Skin of body (tissue), 1 donor: ENCODE measurements at regions not wholly inside any gene's neighbourhood (a gene's known extent, or its start where the extent isn't known, plus 50 kb on each side); places are given as distances from the start of the nearest gene placed in this dataset.

Experiments used
- DNase-seq: peaks from one replicate; lab custom pipeline; 2025; lab: John Stamatoyannopoulos, UW

DNA sequence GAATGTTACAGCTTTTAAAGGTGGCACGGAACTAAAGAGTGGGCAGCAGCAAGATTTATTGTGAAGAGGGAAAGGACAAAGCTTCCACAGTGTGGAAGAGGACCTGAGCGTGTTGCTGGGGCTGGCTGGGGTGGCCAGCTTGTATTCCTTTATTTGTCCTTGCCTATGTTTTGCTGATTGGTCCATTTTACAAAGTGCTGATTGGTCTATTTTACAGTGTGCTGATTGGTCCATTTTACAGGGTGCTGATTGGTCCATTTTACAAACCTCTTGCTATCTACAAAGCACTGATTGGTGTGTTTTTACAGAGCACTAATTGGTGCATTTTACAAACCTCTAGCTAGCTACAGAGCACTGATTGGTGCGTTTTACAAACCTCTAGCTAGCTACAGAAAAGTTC, 109.7 kb upstream of the DDX18 start:
- DNase-seq, result no peak

DNA sequence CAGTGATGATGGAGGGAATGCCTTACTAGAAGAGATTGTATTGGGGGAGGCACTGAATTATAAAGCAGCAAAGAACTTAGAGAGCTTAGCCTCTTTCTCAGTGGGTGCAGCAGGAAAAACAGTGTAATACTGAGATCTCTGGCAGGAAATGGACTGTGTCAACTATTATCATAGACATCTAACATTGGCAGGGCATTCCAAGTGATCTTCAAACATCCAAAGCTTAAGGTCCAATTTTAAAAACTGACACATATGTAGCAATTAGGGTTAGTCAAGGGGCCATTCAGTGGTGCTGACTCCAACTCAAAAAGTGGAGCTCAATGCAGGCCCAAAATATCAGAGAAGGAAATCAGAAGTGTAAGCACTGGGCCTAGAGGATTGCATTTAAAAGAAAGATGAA, 106.6 kb upstream of the DDX18 start:
- DNase-seq, result no peak

DNA sequence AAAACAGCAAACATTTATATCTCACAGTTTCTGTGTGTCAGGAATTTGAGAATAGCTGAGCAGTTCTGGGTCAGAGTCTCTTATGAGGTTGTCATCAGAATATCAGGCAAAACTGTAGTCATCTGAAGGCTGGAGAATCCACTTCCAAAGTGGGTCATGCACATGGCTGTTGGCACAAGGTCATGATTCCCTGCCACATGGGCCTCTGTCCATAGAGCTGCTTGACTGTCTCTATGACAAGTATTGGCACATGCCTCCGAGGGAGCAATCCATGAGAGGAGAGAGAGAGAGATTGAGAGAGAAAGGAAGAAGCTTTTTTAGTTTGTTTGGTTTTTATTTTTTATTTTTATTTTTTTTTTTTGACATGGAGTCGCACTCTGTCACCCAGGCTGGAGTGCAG, 101.8 kb upstream of the DDX18 start:
- no peak for DNase-seq

DNA sequence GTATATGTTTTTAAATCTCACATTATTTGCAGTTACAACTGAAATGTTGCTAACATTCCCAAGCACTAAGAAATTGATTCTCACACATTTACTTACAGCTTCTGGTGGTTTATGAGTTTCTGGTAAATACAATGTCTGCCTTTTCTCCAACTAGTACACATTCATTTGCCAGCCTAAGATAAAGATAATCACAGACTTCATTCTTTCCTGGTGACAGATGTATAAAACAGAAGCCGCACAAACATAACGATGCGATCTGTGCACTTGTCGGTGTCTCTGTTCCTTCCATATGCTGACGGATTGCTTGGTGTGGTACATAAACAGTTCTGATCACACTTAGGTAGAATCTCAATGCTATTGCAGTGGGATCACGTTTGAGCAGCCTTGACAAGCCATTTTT, 100.4 kb upstream of the DDX18 start:
- no peak for DNase-seq

DNA sequence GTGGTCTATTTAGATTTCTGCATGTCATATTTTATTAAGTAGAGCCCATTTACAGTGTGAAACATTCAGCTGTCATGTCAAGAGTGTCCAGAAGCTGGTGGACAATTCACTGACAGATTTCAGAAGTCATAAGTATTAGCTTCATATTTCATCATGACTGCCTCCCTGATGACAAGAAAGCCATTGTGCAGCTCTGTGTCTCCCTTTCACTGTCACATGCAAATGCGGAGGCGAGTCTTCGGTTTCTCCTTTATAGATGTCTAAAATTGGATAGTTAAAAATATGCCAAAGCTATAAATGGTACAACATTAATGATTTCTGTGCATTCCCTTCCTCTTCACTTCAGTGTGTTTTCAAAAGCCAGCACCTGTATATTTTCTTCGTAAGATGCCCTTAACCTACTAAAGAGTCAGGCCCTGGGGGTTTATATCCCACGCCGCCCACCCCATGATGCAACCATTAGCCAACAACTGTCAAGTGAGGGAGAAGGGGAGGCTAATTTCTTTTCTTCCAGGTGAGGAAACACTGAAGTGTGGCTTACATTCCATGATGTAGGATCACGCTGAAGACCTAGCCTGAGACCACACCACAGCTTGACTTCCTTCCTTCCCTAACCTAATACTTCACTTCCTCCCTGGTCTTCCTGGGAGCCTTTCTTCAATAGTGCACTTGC, 99.6 kb upstream of the DDX18 start:
- DNase-seq, result no peak

DNA sequence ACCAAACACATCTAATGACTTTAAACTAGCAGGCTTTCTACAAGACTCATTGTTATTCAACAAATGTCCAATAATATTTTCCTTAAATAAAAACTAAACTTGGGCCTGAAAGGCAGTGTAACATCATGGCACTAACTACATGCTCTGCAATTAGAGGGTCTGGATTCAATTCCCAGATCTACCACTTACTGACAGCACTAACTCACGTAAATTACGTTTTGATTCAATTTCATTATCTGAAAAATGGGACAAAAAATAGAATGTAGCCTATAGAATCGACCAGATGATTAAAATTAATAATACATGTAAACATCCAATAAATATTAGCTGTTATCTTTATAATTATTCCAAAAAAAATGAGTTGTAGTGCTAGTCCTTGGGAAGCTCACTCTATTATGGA, 98.0 kb upstream of the DDX18 start:
- no peak for DNase-seq

DNA sequence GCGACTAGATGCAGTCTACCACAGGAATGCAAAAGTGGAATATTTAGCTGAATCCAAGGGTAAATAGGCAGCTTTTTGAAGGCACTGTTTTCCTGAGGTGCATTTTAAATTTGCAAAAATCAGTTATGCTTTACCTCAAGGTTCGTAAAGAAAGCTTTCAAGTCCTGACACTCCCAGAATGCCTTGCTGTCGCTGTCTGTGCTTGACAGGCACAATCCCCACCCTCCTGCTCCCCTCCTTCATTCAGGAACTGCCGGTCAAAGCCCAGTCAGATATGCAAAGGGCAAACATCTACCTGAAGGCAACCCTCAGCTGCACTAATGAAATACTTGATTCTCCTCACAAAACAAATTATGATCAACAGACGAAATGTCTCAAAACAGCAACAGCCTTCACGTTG, 97.4 kb upstream of the DDX18 start:
- no peak for DNase-seq

DNA sequence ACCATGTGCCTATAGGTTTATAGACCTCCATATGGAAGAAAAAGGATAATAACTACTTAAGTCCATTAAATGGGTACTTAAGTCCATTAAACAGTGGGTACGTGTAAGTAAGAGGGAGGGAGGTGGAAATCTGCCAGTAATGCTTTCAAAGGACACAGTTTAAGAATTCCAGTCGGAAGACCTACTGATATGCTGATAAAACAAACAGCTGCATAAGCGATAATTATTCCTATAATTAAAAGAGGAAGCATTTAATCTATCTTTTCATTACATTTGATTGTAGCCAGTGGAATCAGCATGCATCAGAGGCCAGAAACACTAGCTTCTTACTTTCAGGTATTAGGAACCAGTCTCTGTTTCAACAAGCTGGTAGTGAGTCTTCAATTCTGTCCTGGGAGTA, 96.4 kb upstream of the DDX18 start:
- DNase-seq, result no peak

DNA sequence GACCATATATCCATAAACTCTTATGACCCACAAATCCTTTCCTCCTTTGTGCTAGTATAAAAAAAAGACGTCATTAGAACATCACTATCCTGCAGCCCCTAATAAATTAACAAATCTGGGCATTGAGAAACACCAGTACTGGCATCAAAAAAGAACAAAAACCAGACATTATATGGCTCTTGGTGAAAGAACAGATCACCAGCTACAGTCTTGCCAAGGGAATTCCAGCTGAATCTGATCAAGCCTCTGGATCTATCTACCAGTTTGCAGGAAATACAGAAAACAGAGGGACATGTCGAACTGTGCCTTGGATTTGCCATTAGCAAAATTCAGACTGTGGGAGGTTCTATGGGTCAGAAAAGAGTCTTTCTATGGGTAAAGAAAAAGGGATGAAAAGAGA, 93.7 kb upstream of the DDX18 start:
- no peak for DNase-seq

DNA sequence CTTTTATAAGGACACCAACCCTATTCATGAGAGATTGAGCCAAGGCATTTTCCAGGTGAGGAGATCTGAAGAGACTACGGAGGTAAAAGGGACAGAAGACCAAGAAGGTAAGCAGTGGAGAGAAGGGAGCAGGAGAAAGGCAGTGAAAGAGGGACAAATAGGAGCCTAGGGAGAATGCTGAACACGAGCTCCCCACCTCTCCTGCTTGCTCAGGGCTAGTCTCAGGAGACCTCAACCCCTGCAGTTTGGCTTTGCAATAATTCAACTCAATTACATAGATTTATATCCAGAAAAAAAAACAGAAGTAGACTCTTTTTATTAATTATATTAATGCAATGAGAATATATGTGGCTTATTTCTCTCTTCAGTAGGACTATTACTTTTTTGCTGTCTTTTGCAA, 91.0 kb upstream of the DDX18 start:
- no peak for DNase-seq

DNA sequence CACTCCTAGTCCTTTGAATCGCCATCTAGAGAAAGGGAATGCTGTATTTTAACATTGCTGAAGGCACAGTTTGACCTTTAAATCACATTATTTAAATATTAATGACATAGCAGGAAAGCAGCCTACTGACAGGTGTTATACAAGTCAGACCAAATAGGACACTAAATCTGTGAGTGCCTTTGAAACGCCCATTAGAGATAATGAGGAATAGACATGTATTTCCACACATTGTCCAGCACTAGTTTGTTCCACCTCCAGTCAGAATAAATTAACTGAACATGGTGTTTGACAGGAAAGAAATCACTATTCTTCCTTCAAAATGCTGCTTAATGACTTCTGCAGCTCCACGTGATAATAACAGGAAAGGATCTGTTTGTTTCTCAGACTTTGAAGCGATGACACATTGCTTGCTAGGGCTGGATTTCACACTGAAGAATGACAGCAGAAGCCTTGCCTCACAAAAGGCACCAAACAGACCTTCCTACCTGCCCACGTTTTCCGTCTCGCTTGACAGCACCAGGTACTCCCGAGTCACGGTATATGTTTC, 90.5 kb upstream of the DDX18 start:
- DNase-seq, result no peak

DNA sequence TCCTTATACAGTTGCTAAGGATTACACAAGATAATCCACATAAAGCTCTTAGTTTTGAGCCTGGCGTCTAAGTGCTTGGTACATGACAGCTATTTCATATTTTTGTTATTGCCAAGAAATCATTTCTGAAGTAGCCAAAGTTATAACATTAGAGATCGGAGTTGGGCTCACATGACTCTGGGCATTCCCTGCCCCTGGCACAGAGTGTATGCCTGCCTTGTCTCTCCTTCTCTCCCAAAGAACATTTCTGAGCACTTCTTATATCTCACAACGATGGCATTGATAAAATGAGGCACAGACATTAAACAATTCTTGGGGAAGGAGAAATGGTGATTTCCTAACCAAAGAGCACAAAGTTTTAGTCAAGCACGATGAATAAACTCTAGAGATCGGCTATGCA, 87.7 kb upstream of the DDX18 start:
- DNase-seq, result no peak

DNA sequence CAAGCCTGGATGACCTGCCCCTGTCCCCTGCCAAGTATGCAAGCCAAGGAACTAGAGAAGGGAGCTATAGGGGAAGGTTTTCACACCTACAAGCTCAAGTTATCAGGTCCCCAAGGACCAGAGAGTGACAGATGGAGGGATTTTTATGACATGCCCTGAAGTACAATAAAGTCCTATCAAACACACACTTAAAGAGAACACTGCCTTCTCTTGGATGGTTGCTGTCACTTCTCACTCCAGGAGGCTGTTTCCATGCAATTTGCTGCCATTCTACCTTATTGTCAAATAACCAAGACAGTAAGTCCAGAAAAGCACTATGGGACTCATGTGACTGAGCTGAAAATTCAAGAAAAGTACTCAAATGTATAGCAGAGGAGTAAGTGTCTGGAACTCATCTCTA, 76.6 kb upstream of the DDX18 start:
- DNase-seq, result no peak

DNA sequence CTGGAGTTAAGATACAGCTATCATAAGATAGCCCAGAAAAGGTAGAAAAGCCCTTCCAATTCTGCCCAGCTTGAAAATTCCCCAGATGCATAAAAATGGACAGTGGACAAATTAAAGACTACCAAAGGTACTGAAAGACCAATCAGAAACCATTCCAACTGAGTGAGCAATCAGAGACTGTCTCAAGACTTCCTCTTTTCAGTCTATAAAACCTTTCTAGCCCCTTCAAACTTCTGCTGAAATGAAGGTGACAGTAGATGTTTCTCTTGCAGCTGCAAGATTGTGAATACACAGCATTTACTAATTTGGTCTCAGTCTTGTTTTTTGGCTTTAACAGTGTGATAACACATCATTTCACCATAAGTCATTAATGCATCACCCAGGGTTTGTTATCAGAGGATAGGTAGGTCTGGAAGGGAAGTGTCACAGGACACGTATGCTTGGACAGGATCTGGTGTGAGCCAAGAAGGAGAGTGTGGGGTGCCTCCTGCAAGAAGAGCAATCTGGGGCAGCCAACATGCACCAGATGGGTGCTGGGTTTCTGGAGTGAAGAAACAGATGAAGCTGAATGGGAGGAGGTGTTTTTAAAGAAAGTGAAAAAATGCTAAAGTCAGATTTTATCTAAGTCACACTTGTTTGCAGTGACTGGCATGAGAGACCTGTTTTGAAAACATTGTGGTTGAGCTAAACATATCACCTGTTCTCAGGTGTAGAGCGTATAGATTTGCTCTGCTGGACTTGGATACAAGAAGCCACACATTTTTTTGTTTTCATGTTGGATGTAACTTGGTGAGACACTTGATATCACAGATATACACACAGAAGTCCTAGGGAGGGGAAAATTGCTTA, 75.3 kb upstream of the DDX18 start:
- DNase-seq, result no peak

DNA sequence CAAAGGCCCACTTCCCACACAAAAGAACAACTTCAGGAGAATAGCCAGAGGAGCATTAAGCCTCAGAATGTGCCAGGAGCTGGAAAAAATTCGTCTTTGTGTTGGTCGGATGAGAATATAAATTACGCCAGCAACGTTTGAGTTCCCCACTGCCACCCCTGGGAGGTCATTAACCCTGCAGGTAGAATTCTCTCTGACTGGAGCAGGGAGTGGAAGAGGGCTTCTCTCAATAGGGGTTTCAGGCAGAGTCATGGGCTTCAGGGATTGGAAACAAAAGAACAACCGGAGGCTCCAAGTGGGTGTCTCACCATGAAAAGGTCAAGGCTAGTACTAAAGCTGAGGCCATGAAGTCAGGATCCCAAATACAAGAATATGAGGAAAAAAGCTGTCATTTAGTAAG, 69.0 kb upstream of the DDX18 start:
- DNase-seq, result no peak

DNA sequence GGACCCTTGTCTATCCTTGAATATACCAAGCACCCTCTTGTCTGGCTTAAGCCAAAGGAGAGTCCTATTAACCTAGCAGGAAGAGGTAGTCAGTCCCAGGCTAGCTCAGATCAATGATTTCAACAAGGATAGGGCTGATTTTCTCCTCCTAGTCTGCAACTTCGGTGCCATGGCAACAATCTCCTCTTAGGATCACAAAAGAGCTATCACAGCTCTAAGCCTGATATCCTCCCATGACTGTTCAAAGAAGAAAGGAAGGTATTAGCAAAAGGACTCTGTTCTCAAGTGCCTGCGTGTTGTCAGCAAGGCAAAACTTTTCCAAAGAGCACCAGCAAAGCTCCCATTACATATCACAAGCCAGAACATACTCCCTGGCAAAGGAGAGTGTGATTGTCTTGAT, 58.7 kb upstream of the DDX18 start:
- DNase-seq, result no peak

DNA sequence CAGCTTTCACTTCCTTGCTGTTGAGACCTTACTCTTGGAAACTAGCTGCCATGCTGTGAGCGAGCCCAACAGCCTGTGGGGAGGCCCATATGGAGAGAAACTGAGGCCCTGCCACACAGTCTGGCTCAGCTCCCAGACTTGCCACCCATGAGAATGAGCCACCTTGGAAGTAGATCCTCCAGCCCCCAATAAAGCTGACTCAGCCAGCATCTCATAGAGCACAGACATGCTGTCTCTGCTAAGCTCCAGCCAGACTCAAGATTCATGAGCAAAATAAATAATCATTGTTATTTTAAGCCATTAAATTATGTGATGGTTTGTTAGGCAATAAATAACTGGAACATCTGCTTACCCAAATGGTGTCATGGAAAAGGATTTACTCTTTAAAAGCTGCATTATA, 53.6 kb upstream of the DDX18 start:
- no peak for DNase-seq

DNA sequence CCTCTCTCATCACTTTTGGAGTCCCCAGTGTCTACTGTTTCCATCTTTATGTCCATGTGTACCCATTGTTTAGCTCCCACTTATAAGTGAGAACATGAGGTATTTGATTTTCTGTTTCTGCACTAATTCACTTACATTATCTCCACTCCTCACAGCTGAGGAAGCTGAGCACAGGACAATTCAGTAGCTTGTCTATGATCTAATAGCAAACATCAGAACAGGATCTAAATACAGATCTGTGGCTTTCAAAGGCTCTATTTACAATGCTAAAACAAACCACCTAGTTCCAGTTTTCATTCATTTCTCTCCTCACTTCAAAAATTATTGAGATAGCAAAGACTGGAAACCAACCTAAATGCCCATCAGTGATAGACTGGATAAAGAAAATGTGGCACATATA, 52.0 kb upstream of the DDX18 start:
- no peak for DNase-seq

DNA sequence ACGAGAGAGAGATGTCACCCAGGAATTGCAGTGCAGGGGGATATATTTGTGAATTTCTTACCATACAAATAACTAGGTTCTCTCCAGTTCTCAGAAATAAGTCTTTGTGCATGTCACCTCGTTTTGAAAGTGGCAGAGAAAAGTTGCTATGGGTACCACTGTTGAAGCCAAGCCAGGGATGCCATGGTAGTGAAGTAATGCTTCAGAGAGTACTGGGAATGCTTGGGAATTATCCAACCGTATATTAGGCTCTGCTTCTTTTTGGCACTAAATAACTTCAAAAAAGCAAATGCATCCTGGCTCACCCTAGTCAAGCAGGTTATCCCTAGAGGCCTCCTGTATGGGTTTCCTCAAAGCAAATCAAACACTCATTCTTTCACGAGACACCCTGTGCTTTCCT, 50.7 kb upstream of the DDX18 start:
- no peak for DNase-seq
